C4-2B (cell line): ENCODE measurements at regions not wholly inside any gene's neighbourhood (a gene's known extent, or its start where the extent isn't known, plus 50 kb on each side); places are given as distances from the start of the nearest gene placed in this dataset.

Source experiments
- ZFX ChIP-seq: fragments of 450-650 bp; IDR thresholded peaks from 2 replicates; pipeline ENCODE4 v1.6.1; 2017
- TF ChIP-seq, protein P1 (sequence below): fragments of 450-650 bp; conservative IDR thresholded peaks from 2 replicates; pipeline ENCODE4 v1.5.1; 2017; ENCODE audit warnings: mild to moderate bottlenecking

- TF ChIP-seq, protein P1, sequence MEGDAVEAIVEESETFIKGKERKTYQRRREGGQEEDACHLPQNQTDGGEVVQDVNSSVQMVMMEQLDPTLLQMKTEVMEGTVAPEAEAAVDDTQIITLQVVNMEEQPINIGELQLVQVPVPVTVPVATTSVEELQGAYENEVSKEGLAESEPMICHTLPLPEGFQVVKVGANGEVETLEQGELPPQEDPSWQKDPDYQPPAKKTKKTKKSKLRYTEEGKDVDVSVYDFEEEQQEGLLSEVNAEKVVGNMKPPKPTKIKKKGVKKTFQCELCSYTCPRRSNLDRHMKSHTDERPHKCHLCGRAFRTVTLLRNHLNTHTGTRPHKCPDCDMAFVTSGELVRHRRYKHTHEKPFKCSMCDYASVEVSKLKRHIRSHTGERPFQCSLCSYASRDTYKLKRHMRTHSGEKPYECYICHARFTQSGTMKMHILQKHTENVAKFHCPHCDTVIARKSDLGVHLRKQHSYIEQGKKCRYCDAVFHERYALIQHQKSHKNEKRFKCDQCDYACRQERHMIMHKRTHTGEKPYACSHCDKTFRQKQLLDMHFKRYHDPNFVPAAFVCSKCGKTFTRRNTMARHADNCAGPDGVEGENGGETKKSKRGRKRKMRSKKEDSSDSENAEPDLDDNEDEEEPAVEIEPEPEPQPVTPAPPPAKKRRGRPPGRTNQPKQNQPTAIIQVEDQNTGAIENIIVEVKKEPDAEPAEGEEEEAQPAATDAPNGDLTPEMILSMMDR, result no peak
- TF ChIP-seq ZFX, result no peak
Measured at GRCh38 chr3:159497361-159497760, 491.3 kb upstream of the IL12A start.
